ENCODE measurements at regions not wholly inside any gene's neighbourhood (a gene's known extent, or its start where the extent isn't known, plus 50 kb on each side); places are given as distances from the start of the nearest gene placed in this dataset.
"Not testable (repeated sequence)": the region's sequence is repeated elsewhere in the genome, so short reads cannot be mapped to it uniquely, and the experiment has no call there.

DNA sequence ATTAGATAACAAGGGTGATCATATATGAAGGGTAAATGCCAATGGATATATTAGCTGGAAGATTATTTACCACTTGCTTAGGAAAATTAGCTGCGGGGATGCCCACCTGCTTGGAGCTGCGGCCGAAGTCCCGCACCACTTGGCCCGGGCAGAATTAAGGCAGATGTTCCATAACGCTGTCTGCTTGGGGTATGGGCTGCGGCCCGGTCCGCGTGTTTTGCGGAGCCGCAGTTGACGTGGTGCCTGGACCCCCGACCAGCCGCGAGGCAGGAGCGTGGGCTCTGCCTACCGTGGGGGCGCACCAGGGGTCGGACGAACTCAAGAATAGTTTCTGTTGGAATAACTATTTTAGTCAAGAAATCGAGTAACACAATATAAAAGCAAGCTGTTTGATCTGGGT, 235.2 kb downstream of the CPXCR1 start:
- no peaks in the 10 kb centered on the region for H3K36me3 Mint-ChIP-seq
- DNase-seq (ENCODE audit: low spot score in 2 of 2): no peak

DNA sequence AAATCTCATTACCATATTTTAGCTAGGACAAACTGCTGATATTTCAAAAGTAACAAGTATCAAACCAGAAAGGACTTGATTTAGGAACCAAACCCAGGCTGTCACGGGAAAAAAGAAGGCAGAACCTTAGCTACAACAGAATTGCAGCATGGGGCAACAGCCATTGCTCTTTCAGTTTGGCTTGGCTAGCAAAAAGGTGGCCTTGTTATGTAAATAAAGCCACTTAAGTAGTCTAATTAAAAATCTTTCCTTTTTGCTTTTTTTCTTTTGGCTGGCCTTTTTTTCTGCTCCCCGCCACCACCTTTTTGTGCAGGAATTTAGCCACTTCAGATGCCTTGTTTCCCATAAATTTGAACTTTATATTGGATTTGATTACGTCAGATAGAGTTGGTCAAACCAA, 235.9 kb downstream of the CPXCR1 start:
- ATAC-seq (no peak), DNase-seq (ENCODE audit: low spot score in 2 of 2) (no peak)
- no peak overlapping the region for H3K27ac Mint-ChIP-seq
- no peaks in the 10 kb centered on the region for H3K9me3 Mint-ChIP-seq
- H3K36me3 Mint-ChIP-seq: no peaks in the 10 kb centered on the region

More for the DNA sequence above, 235.2 kb downstream of the CPXCR1 start:
- no peaks in the 10 kb centered on the region for H3K9me3 Mint-ChIP-seq
- no peak for ATAC-seq
- H3K27ac Mint-ChIP-seq: no peak overlapping the region

DNA sequence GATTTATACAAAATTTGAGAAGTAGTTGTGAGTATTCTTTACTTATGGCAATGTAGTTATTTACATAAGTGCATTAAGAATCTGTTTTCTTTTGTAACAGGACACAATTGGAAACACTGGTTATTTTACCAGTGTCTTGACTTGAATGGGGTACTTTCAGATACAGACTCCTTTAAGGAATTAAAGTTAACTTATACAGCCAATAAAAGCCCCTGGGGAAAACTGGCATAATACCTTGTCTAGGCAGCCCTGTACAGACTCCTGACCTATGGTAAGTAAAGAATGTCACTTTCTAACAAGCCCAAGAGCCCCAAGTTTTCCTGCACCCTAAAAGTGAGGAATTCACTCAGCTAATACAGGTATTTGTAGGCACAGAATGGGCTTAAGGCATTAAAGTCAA, 241.8 kb downstream of the CPXCR1 start:
- H3K36me3 Mint-ChIP-seq: no peaks in the 10 kb centered on the region
- no peaks in the 10 kb centered on the region for H3K9me3 Mint-ChIP-seq
- ATAC-seq (no peak), DNase-seq (ENCODE audit: low spot score in 2 of 2) (no peak)
- no peak overlapping the region for H3K27ac Mint-ChIP-seq

DNA sequence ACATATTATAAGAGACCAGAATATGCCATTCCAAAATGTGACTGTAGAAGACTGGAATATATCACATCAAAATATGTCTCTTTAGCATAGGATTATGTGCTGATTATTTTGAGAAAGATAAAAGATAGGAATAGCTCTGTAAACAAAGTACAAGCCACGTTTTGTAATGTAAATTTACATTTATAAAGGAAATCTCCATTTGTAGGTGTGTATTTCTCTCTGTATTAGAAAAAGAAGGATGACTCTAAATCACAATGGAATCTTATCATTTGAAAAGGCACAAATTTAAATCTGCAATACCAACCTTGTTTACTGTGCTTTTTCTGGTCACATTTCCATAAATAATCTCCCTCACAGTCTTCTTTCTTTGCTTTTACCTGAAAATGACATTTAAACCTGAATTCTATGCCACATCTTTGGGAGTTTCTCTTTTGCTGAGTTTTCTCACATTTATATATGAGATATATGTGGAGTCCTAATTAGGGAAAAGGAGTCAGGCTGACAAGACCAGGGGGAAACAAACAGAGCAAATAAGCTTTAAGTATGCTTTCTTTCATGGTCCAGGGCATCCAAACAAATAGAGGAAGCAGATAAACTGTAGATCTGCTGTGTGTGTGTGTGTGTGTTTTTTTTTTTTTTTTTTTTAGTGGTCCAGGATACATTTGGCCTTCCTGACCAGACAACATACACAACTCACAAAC, 244.0 kb downstream of the CPXCR1 start:
- ATAC-seq (no peak), DNase-seq (ENCODE audit: low spot score in 2 of 2) (no peak)
- H3K9me3 Mint-ChIP-seq: peaks cover 0 to 3% of the 10 kb centered on the region in 2 donors
- H3K36me3 Mint-ChIP-seq: no peaks in the 10 kb centered on the region
- H3K27ac Mint-ChIP-seq: no peak overlapping the region

DNA sequence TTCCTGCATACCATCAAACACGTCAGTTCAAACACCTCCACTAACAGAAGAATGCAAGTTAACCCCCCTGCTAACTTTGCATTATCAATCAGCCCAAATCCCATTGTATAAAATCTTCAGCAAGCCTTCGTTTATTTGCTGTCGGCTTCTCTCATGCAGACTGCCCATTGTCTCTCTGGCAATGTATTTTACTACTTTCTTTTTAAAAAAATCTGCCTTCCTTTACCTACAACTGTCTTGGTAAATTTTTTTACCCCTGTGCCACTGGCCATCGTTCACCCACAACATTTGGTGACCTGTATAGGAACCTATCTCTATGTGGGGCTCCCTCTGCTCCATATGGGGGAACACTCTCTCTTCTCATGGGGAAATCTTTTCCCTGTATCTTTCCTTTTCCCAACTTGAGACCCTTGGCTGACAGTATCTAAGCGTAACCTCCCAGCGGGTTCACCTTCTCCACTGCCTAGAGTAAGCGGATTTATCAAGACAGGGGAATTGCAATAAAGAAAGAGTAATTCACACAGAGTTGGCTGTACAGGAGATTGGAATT, 244.6 kb downstream of the CPXCR1 start:
- DNase-seq (ENCODE audit: low spot score in 2 of 2): no peak
- no peak for ATAC-seq
- Mint-ChIP-seq H3K9me3 (peaks cover 0 to 3% of the 10 kb centered on the region in 2 donors), H3K36me3 (no peaks in the 10 kb centered on the region), H3K27ac (no peak overlapping the region)

DNA sequence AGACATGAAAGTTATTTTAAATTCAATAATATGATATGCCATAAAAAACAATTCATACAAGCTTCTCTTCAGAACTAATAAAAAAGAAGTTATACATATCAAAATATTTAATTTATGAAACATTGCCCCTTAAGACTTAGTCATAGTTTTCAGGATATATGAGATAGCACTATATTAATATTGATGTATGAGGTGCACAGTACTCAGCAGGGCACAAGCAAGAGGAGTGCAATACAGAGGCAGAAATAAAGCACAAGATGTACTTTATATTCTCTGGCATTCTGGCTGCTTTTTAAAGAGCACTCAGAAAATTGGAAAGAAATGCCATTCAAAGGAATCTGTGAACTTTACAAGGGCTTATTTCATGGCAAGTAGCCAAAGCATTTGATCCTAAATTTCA, 274.9 kb downstream of the CPXCR1 start:
- DNase-seq (ENCODE audit: low spot score in 2 of 2) (no peak), ATAC-seq (no peak)
- Mint-ChIP-seq H3K9me3 (peaks cover 0 to 4% of the 10 kb centered on the region in 2 donors), H3K36me3 (no peaks in the 10 kb centered on the region), H3K27ac (no peak overlapping the region)

DNA sequence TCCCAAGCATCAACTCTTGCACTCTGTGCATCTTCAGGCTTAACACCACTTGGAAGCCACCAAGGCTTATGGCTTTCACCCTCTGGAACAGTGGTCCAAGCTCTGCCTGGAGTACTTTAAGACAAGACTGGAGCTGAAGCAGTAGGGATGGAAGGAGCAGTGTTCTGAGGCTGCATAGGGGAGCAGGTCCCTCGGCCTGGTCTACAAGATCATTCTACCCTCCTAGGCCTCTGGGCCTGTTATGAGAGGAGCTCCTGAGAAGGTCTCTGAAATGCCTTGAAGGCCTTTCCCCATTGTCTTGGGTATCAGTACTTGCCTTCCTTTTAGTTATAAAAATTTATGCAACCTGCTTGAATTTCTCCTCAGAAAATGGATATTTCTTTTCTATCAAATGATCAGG, 286.7 kb downstream of the CPXCR1 start:
- Mint-ChIP-seq H3K9me3 (peaks cover 4 to 14% of the 10 kb centered on the region in 2 donors), H3K36me3 (no peaks in the 10 kb centered on the region), H3K27ac (no peak overlapping the region)
- DNase-seq (ENCODE audit: low spot score in 2 of 2) (no peak), ATAC-seq (no peak)

DNA sequence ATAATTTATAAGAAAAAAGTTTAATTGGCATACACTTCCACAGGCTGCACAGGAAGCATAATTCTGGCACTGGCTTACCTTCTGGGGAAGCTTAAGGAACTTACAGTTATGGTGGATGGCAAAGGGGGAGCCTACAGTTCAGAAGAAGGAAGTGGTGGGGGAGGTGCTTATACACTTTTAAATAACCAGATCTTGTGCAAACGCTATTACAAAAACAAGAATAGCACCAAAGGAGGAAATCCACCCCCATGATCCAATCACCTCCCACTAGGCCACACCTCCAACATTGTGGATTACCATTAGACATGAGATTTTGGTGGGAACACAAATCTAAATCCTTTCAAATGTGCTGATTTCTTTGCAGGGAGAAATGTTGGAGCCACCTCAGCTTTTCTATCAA, 287.7 kb downstream of the CPXCR1 start:
- no peak for DNase-seq (ENCODE audit: low spot score in 2 of 2)
- peaks cover 4 to 11% of the 10 kb centered on the region in 2 donors for H3K9me3 Mint-ChIP-seq
- H3K27ac Mint-ChIP-seq: no peak overlapping the region
- no peak for ATAC-seq
- no peaks in the 10 kb centered on the region for H3K36me3 Mint-ChIP-seq

DNA sequence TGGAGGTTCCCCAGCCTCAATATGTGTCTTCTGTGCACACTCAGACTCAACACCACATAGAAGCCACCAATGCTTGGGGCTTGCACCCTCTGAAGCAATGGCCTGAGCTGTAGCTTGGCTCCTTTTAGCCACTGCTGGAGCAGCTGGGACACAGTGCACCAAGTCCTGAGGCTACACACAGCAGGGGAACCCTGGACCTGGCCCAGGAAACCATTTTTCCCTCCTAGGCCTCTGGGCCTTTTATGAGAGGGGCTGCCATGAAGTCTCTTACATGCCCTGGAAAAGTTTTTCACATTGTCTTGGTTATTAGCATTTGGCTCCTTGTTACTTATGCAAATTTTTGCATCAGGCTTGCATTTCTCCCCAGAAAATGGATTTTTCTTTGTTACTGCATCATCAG, 306.2 kb downstream of the CPXCR1 start:
- ATAC-seq (no peak), DNase-seq (ENCODE audit: low spot score in 2 of 2) (no peak)
- peaks cover 0 to 10% of the 10 kb centered on the region in 2 donors for H3K9me3 Mint-ChIP-seq
- no peak overlapping the region for H3K27ac Mint-ChIP-seq
- H3K36me3 Mint-ChIP-seq: no peaks in the 10 kb centered on the region

DNA sequence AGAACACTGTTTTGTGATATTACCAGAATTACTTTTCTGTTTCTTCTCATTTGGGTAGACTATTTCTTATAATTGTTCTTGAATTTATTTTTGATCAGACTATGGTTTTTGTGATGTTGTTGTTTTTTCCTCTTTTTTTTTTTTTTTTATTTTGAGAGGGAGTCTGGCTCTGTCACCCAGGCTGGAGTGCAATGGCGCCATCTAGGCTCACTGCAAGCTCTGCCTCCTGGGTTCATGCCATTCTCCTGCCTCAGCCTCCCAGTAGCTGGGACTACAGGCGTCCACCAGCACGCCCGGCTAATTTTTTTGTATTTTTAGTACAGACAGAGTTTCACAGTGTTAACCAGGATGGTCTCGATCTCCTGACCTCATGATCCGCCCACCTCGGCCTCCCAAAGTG, 352.6 kb downstream of the CPXCR1 start:
- not testable (repeated sequence) for H3K36me3 Mint-ChIP-seq, ATAC-seq

DNA sequence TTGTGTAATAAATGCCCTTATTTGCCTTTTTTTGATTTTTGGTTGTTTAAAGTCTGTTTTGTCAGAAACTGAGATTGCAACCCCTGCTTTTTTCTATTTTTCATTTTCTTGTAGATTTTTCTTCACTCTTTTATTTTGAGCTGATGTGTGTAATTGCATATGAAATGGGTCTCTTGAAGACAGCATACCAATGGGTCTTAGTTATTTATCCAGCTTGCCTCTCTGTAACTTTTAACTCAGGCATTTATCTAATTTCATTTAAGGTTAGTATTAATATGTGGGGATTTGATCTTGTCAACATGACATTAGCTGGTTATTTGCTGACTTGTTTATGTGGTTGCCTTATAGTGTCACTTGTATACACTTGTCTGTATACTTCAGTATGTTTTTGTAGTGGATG, 378.0 kb downstream of the CPXCR1 start:
- Mint-ChIP-seq H3K9me3 (peaks cover 6 to 9% of the 10 kb centered on the region in 2 donors), H3K27ac (no peak overlapping the region), H3K36me3 (peaks cover 0 to 7% of the 10 kb centered on the region in 2 donors)
- DNase-seq (ENCODE audit: low spot score in 2 of 2): no peak
- ATAC-seq: no peak

More for the DNA sequence above, 352.6 kb downstream of the CPXCR1 start:
- not testable (repeated sequence) for H3K27ac Mint-ChIP-seq; DNase-seq (ENCODE audit: low spot score in 2 of 2); H3K9me3 Mint-ChIP-seq

All from activated naive CD4-positive, alpha-beta T cell treated with anti-CD3 and anti-CD28 coated beads, Interleukin-2, amount 50 U/mL, for 72 hours (primary cell).